NCI-H446 treated with DMSO at 0.1 percent for 48 hours (cell line): ENCODE measurements at regions not wholly inside any gene's neighbourhood (a gene's known extent, or its start where the extent isn't known, plus 50 kb on each side); places are given as distances from the start of the nearest gene placed in this dataset.
"Not testable (repeated sequence)": the region's sequence is repeated elsewhere in the genome, so short reads cannot be mapped to it uniquely, and the experiment has no call there.

ENCODE experiments used
- DNase-seq: peaks from one replicate; lab custom pipeline; 2025; lab: John Stamatoyannopoulos, UW

GRCh38 chr18:14991934-14992445 lies 244.0 kb downstream of the ANKRD30B start:
- DNase-seq = not testable (repeated sequence)

GRCh38 chr18:14992758-14993157 lies 244.8 kb downstream of the ANKRD30B start:
- not testable (repeated sequence) for DNase-seq

DNA sequence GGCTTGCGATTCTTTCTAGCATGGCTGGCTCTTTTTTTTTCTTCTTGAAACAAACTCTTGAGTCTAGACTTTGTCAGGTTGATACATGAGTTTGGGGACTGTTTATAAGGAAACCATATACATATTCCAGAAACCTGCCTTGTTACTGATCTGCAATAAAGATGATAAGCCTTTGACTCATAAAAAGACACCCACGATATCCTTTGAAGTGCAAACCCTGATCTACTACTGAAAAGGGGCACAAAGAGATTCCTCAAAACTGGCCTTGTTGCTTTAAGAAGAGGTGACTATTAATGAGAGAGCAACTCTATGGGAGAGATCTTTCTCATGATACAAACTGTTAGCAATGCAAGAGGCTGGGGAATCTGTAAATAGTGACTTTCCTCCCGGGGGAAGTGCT lies 247.1 kb downstream of the ANKRD30B start:
- not testable (repeated sequence) for DNase-seq

GRCh38 chr18:14997357-14997756 lies 249.4 kb downstream of the ANKRD30B start:
- no peak for DNase-seq

GRCh38 chr18:14997899-14998298 lies 249.9 kb downstream of the ANKRD30B start:
- DNase-seq = not testable (repeated sequence)

DNA sequence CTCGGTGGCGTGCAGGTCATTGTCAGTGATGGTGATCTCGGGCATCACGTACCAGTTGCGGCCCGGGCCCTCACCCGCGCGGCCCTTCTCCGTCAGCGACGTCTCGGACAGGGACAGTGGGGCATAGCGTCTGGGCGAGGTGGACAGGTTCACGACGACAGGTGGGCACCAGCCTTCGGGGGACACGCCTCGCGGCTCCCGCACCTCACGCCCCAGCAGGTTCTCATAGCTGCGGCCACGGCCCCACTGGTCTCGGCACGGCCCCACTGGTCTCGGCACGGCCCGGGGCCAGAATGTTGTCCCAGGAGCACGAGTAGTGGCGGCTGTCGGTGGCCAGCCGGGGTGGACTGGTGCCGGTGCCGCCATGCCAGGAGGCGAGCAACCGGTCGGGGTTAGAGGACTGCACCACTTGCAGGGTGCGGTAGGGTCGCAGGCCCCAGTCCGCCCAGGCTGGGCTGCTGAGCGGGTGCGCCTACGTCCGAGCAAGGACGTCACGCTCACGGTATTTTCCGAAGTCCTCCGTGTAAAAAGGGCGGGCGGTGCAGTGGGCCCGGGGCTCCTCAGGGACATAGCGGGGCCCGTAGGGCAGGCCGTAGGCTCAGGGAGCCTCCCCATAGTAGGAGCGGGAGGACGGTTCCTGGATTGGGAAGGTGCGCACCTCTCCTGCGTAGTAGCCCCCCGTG lies 250.5 kb downstream of the ANKRD30B start:
- DNase-seq = not testable (repeated sequence)

DNA sequence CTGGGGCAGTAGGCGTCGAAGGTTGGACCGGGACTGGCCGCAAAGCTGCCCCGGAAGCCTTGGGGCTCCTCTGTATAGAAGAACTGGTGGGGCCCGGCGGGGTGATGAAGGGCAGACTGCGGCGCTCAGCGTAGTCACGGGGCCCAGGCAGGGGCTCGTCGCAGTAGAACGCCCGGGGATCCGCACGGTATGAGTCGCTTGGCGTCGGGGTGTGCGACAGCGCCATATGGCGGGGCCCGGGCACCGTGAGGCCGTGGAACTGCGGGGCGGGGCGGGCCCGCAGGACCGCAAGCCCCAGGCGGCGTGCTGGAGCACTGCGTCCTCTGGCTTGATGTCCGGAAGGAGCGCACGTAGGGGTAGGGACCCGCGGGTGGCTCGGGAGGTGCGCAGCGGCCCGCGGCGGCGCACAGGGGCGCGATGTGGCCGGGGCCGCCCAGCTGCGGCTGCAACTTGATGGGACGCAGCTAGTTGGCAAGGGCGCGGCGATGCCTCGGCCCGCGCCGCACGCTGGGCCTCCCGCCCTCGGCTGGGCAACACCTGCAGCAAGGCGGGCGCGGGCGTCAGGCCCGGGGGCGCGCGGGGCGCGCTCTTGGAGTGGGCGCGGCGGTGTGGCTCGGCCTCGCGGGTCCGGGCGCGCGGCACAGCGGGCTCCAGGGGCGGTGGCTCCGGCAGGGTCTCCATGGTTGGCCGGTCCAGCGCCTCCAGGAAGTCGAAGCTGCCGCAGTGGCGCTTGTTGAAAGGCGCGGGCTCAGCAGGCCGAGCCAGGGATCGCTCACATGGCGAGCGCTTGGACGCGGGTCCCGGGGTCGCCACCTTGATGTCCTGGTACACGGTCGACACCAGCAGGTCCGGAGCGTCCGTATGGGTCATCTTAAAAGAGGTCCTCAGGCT lies 251.4 kb downstream of the ANKRD30B start:
- no peak for DNase-seq

GRCh38 chr18:15000119-15001037 lies 252.4 kb downstream of the ANKRD30B start:
- not testable (repeated sequence) for DNase-seq

- DNase-seq = not testable (repeated sequence)
Measured at GRCh38 chr18:15001038-15001794, 253.2 kb downstream of the ANKRD30B start.

GRCh38 chr18:15001795-15002107 lies 253.8 kb downstream of the ANKRD30B start:
- DNase-seq = not testable (repeated sequence)

DNA sequence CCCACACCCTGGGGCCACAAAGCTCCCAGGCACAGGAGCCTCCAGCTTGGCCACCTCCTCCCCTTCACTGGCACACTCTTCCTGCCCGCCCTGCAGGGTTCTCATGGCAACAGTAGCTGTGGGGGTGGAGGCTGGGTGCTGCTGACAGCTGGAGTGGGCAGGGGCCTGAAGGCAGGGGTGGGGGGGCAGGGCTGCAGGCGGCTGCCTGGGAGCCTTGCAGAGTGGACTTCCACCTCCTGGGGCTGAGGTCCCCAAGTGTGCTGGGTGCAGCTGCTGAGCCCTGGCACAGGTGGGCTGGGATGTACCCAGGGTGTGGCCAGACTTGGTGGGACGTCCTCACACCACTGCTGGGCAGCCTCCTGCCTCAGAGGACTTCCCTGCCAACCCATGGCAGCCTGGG lies 254.8 kb downstream of the ANKRD30B start:
- not testable (repeated sequence) for DNase-seq

DNA sequence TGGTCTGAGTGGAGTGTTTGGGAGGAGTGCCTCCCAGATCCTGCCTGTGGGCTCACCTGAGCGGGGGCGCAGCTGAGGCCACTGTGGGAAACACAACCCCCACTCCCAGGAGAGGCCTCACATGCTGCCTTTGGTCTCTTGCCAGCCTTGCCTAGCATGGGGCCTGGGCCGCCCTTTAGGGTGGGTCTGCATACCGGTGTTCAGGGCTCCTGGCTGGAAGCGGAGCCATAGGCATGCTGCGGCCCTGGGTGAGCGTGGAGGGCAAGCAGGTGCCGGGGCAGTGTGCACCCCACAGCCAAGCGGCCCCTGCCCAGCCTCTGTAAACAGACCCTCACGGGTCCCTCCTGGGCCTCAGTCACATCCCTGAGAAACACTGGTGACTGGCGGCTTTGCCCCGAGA lies 255.3 kb downstream of the ANKRD30B start:
- DNase-seq = not testable (repeated sequence)

GRCh38 chr18:15003636-15004269 lies 255.8 kb downstream of the ANKRD30B start:
- DNase-seq = not testable (repeated sequence)

DNA sequence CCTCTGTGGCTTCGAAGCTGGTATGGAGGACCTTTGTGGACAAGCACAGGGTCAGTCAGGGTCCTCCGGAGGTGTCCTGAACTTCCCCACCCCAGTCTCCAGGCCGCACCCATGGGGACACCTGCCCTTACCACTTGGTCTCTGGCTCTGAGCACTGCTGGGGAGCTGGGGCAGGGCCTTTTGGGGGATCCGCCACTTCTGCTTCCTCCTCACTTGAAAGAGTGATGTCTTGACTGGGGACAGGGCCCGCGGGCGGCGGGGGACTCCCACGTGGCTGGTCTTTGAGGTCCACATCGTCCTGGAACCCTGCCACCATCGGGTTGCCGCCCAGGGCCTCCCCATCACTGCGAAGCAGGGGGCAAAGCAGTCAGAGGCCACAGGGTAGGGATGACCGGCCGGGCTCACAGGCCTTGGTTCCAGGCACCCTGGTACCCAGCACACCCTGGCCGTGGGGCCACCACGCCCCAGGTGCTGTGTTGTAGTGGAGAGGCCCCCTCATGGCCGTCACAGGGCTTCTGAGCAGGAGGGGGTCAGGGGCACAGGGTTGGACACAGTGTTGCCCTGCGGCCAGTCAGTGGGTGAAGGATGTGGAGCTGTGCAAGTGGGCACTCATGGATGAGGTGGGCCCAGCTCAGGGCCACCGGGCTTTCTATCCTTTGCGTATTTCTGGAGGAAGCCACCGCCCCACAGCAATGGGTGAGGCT lies 256.4 kb downstream of the ANKRD30B start:
- DNase-seq = not testable (repeated sequence)

DNA sequence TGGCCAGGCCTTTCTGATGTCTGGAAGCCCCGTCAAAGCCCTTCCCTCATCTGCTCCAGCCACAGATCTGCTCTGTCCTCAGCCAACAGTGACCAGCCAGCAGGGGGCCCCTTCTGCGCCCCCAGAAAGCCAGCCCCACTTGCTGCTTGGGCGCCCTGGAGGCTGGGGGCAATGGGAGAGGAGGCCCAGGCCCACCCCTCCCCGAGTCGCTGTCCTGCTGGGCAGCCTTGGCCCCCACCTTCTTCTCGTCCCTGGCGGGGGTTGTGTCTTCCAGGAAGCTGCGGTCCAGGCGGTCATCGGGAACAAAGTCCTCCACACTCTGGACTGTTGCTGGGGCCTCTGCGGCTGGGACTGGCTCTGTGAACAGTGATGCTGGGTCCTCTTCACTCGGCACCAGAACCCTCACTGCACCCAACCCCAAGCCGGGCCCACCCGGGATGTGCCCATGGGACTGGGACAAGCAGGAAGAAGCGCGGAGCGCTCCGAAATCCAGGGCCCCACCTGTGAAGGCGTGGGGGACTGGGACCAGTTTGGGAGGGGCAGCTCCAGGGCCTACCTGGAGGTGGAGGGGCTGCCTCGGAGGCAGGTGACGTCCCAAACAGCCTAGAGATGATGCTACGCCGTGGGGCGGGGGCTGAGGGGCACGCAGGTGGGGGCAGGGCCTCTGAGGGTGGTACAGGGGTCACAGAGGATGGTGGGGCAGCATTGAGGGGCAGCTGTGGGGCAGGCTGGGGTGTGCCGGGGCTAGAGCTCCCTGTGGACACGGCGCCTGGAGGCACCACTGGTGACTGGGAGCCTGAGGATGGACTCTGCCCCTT lies 257.6 kb downstream of the ANKRD30B start:
- DNase-seq = no peak

DNA sequence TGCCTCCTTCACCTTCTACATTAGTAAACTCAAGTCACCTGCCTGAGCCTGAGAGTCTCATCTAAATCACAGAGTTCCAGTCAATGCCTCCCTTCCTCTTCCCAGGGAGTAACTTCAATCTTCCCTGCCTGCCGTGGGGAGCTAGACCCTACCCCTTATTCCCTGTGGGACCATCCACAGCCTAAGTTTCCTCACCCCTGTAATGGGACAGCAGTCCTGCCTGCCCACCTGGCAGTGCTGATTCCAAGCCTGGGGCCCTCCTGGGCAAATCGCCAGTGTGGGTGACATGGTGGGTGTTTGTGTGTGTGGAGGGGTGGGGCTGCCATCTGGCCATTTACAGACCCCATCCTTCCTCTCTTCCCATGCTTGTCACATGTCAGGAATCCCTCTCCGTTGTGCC lies 258.6 kb downstream of the ANKRD30B start:
- DNase-seq = not testable (repeated sequence)

- not testable (repeated sequence) for DNase-seq
Measured at GRCh38 chr18:15026041-15026440, 278.1 kb downstream of the ANKRD30B start.

DNA sequence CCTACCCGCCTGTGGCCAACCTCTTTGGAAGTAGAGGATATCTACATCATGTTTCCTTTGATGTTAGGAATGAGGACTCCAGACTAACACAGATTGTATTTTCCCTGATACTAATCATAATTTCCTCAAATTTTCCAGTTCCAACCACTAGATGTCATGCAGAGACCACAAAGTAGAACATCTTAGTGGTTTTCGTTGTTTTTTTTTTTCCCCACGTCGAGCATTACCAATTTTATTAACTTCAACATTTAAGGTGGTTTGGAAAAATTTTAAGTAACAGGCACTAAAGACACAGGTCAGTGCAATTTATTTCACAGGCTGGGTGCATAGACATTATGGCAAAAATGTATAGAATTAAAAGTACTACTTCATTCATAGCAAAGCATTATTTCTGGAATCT lies 280.1 kb downstream of the ANKRD30B start:
- DNase-seq = not testable (repeated sequence)

- not testable (repeated sequence) for DNase-seq
Measured at GRCh38 chr18:15060279-15060880, 312.4 kb downstream of the ANKRD30B start.
